Upper lobe of left lung (tissue), 4 donors: ENCODE measurements at regions not wholly inside any gene's neighbourhood (a gene's known extent, or its start where the extent isn't known, plus 50 kb on each side); places are given as distances from the start of the nearest gene placed in this dataset.

Experiments used
- EP300 ChIP-seq, 4 donors: sonication (generic); formaldehyde crosslinking; IDR thresholded peaks; one replicate each; pipeline ENCODE4 v1.5.1; 2017; ENCODE audit warnings: antibody characterized with exemption in 4 of 4, control low read depth in 2 of 4
- POLR2A ChIP-seq, 4 donors: fragments of 450-650 bp; IDR thresholded peaks; one replicate each; pipeline ENCODE4 v1.5.1; 2016 to 2017; ENCODE audit warnings: antibody characterized with exemption in 4 of 4, mild to moderate bottlenecking in 2 of 4
- TF ChIP-seq, protein P1 (sequence below), 6 experiments: fragments of 450-650 bp in 4 of 6; fragments of 200-600 bp in 2 of 6; sonication (generic) in 2 of 6; IDR thresholded peaks; one replicate each; pipeline ENCODE4 v1.5.1; 2016 to 2019; ENCODE audit warnings: antibody characterized with exemption in 6 of 6

DNA sequence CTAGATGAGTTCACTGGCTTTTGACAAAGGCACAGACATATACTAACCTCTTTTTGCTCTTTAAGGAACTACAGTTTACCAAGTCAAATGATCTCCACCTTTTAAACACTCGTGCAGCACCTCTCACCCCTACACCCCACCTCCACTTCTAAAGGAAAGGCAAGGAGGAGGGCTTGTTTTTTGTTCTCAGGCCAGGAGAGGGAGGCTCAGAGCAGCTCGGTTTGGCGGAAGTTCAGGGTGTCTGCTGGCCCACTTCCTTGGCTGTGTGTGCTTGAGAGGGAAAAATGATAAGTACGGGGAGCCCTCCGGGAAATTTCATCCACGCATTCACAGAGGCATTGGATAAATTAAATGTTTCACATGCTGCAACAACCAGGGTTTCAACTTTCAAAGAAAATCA lies 667.9 kb downstream of the BCL11A start:
- TF ChIP-seq, protein P1, sequence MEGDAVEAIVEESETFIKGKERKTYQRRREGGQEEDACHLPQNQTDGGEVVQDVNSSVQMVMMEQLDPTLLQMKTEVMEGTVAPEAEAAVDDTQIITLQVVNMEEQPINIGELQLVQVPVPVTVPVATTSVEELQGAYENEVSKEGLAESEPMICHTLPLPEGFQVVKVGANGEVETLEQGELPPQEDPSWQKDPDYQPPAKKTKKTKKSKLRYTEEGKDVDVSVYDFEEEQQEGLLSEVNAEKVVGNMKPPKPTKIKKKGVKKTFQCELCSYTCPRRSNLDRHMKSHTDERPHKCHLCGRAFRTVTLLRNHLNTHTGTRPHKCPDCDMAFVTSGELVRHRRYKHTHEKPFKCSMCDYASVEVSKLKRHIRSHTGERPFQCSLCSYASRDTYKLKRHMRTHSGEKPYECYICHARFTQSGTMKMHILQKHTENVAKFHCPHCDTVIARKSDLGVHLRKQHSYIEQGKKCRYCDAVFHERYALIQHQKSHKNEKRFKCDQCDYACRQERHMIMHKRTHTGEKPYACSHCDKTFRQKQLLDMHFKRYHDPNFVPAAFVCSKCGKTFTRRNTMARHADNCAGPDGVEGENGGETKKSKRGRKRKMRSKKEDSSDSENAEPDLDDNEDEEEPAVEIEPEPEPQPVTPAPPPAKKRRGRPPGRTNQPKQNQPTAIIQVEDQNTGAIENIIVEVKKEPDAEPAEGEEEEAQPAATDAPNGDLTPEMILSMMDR (IDR thresholded peaks at IDR 0.05) = no peak
- TF ChIP-seq POLR2A (IDR thresholded peaks at IDR 0.05) (no peak), EP300 (IDR thresholded peaks at IDR 0.05) (no peak)
